ENCODE measurements at regions not wholly inside any gene's neighbourhood (a gene's known extent, or its start where the extent isn't known, plus 50 kb on each side); places are given as distances from the start of the nearest gene placed in this dataset.
"Not testable (repeated sequence)": the region's sequence is repeated elsewhere in the genome, so short reads cannot be mapped to it uniquely, and the experiment has no call there.

DNA sequence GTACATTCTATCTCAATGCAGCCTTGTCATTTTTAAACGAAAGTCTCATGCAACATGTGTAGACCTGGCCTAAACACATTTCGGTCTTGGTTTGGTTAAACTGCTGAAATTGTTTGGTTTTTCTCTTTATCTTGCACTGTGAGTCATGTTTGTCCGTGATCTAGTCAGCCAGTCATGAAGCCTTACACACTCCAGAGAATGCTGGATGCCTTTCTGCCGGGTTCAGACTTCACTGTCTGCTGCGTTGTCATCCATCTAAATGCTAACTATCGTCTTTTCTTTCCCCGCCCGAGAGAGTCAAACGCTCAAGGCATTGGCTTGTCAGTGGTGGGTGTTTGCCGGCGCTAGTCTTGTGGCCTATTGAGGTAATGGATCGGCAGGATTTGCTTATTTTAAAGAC is 1194.6 kb upstream of the WWC1 start:
- DNase-seq (ENCODE audit: low read depth in 4 of 4, low spot score in 1 of 4): no peak

DNA sequence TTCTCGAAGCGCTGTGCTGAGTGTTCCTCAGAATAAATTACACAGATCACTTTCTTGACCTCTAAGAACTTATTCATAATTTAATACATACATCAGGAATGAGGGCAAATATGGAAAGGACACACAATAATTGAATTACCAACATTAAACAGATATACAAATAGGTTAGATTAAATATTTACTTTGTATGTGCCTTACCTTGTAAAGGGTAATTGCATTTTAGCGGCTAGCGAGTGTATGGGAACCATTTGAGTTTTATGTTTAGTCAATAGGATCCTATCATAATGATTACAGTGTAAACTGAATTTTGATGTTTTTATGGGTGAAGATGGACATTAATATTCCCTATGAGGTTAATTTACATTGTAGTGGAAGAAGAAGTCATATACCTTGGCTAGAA is 1187.1 kb upstream of the WWC1 start:
- no peak for DNase-seq (ENCODE audit: low read depth in 4 of 4, low spot score in 1 of 4)

DNA sequence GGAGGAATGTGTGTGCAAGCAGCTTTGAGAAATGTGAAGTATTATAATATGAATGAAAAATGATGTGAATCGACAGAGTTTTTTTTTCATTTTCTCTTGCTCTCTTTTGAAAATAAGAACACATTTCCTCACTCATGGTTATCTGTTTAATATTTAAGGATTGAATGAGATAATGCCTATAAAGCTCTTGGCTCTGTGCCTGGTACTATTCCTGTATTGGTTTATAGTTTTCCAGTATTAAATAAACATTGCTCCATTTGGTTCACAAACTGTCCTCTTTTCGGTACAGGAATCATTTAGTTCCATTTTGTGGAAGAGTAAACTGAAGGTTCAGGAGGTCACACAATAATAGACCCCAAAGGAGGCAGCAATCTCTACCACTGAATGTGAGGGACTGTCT is 1185.5 kb upstream of the WWC1 start:
- DNase-seq (ENCODE audit: low read depth in 4 of 4, low spot score in 1 of 4): no peak

DNA sequence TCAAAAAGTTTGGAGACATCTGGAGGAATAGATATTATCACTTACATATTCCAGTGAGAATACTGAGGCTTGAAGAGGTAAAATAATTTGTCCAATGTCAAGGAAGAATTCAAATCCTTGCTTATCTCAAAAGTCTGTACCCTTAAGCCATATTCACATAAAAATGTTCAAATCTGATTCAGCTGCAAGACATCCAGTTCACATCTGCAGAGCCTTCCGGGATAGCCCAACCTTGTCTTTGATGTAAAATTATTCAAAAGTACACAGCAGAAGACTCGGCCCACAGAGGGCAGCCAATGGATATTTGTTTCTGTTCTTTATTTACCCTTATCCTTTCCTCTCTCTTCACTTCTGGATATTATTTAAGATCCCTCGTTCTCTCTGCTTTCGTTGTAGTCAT is 1183.8 kb upstream of the WWC1 start:
- DNase-seq (ENCODE audit: low read depth in 4 of 4, low spot score in 1 of 4): no peak

DNA sequence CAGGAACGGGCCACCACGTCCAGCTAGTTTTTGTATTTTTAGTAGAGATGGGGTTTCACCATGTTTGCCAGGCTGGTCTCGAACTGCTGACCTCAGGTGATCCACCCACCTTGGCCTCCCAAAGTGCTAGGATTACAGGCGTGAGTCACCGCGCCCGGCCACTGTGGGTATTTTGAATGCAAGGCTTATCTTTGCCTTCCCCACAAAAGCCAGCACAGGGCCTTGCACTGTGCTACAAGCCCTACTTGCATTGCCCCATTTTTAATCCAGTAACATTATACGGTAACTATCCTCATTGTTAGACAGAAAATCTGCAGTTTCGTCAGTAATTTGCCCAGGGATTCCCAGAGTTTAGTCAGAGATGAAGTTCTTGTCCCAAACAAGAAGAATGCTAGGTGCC is 1183.2 kb upstream of the WWC1 start:
- DNase-seq (ENCODE audit: low read depth in 4 of 4, low spot score in 1 of 4): not testable (repeated sequence)

DNA sequence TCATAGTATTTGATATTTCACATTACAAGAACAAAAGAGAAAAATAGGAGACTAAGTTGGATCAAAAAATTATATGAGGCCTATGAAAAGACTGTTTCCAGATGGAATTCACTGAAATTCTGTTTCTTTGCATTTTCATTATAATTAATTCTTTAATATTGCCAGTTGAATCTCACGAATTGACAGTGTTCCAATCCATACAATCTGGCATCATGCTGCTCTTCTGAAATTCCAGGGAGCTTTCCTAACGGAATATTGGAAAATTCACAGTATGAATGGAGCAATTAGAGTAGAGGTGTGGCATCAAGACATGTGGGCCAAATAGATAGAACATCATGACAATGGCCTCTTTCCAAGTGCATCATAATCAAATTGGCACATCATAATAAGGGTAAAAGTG is 1178.9 kb upstream of the WWC1 start:
- DNase-seq (ENCODE audit: low read depth in 4 of 4, low spot score in 1 of 4): no peak

DNA sequence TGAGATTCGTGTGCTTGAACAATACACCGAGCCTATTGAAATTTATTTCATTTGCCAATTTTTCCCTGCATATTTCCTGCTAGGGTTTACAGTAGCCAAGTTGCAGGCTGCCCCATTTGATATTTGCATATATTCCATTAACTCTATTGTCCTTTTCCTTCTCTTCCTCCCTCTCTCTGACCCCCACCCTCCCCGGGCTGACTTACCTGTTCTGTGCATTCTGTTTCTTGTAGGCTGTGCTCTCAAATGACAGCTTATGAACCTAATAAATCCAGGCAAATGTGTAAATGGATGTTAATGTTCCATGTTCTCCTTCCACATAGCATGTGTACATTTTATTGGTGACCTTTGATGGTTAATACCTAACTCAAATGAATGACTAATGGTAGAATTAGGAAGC is 1169.2 kb upstream of the WWC1 start:
- no peak for DNase-seq (ENCODE audit: low read depth in 4 of 4, low spot score in 1 of 4)

DNA sequence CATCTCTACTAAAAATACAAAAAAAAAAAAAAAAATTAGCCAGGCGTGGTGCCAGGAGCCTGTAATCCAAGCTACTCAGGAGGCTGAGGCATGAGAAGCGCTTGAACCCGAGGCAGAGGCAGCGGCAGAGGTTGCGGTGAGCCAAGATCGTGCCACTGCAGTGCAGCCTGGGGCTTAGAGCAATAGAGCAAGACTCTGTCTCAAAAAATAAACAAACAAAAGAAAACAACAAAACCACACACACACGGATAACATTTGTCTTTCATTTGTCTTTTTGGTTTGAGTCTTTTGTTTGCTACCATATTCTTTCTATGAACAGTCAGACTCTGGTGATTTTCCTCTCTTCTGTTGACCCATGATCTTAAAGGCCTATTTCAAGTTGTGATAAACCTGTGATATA is 1168.3 kb upstream of the WWC1 start:
- DNase-seq (ENCODE audit: low read depth in 4 of 4, low spot score in 1 of 4): no peak

DNA sequence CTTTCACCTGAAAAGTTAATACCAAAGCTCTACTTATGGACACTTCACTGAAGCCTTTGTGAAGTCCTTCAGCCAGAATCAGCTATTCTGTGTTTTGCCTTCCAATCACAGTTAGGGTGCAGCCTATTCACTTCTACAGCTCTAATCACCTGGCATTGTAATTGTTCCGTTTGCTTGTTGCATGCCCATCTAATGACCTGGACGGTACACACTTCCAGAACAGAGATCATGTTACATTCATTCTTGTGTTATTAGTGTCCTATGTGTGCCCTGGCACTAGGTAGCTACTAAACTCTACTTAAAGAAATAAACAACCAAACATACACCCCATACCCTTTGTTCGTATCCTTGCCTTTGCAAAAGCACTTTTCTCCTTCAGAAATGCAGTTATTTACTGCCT is 1162.9 kb upstream of the WWC1 start:
- no peak for DNase-seq (ENCODE audit: low read depth in 4 of 4, low spot score in 1 of 4)

DNA sequence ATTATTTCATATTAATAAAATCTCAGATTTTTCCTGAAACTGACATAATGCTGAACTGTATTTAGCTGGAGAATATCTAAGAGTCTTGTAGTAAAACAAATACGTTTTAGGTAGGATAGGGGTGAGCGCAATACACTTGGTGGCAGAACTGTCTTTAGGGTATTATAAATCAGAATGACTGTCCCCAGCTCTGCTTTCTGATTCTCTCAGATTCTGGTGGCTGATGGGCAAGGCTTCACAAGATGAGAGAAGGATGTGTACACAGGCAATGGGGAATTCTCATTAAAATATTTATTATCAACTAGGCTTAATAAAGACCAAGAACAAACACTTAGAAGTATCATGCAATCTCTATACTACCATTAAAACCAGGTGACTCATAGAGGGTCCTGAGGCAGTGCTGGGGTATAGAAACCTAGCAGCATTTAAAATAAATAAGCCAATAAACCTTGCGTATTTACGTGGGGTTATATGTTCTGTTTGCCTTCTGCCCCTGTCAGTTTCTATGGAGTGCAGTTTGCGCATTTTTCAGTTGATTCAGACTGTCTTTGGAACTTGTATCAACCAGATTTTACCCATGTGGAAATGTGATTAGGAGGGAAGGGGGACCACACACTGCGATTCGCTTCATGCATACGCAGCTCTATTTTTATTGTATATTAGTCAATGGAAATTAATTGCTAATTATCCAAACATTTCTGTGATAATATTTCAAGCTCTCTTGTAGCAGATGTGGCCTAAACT is 1150.7 kb upstream of the WWC1 start:
- no peak for DNase-seq (ENCODE audit: low read depth in 4 of 4, low spot score in 1 of 4)

DNA sequence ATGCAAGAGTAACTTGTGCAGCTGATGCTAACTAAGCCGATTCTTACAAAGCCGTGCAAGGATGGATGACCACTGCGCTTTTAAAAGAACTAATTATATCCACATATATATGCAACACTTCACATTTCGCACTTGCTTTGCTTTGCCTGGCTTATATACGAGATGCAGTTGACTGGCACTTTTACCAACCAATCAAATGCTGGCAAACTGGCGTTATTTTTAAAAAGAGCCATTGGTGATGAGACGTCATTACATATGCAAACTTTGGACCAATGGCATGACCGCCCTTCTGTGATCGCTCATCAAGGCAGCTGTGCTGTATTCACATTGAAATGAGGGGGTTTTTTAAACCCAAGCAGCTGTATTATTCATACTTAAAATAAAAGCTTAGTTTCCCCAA is 1147.7 kb upstream of the WWC1 start:
- no peak for DNase-seq (ENCODE audit: low read depth in 4 of 4, low spot score in 1 of 4)

DNA sequence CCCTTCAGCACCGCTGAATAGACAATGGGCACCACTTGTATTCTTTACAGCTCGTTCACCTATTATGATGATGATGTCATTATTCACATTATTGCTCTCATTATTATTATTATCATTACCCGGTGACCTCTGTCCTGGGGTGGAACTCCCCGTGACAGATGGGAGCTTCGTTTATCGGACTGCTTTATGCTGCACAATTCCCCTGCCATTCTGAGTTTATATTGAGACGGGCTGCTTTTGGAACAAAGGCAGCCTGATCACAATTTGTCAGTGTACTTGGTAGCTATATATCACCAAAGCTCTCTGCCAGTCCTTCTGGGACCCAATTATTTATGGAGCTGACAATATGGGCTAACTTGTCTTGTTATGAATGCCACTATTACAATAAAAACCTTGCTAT is 1145.6 kb upstream of the WWC1 start:
- DNase-seq (ENCODE audit: low read depth in 4 of 4, low spot score in 1 of 4): no peak

DNA sequence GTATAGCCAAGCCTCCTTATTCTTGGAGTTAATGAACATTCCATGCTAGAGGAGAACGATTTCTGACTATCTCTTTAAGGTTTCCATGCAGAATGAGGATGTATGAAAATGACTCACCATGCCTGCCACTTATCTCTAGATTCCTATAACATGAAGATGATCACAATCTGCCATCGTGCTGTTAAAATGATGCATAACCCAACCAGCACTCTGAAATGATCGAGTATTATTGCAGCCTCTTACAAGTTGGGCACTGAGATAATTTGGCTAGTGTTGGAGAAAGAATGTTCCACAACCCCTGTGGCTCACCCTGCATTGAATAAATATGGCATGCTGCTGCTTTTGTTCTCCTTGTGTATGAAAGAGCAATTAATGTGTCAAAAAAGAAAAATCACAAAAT is 1143.6 kb upstream of the WWC1 start:
- DNase-seq (ENCODE audit: low read depth in 4 of 4, low spot score in 1 of 4): no peak

DNA sequence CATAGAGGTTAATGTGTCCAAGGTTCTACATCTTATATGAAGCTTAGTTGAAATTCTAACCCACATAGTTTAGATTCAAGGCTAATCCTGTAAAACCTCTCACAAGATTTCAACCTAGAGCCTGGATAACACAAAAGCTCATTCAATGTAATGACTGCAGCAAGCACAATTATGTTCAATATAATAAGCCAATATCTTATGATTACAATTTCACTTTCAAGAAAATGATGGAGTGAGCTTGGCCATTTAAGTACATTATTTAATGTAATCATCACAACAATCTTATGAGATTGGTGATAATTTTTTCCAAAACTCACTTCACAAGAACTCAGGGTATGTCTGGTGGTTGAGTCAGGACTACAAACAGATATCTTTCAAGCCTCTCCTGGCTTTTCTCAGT is 1140.8 kb upstream of the WWC1 start:
- DNase-seq (ENCODE audit: low read depth in 4 of 4, low spot score in 1 of 4): no peak

DNA sequence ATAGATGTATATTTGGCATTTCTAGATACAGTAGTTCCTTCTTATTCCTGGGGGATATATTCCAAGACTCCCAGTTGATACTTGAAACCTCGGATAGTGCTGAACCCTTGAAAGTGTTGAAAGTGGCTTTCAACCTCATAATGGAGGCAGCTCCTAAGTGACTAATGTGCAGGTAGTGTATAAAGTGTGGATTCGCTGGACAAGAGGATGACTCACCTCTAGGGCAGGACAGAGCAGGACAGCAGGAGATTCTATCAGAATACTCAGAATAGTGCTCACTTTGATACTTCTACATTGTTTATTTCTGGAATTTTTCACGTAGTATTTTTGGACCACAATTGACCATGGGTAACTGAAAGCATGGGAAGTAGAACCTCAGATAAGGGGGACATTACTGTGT is 1138.9 kb upstream of the WWC1 start:
- no peak for DNase-seq (ENCODE audit: low read depth in 4 of 4, low spot score in 1 of 4)

DNA sequence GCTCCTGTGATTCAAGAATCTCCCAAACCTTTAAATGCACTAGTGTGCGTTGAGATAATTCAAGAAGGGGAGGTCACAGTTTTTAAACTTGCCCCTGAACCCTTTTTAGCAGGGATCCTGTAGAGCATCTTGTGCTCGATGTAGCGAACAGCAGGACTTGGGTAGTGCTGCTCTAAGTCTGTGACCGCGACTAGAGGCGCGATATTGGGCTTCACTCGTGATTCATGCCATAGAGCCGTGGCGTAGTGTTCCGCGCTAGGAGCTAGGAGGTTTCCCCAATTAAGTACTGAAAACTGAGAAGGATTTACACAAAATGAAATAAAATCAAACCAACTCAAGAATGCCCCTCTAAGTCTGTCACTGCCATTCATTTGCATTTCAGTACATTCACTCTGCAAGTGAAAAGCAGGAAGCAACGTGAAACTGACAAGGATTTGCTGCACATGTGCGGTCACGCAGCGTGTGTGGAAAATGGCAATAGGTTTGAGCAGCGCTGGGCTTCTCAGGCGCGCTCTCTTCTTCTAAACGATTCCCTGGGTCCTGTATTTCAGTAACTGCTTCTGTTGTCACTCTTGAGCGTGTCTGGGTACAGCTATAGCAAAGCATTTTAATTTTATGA is 1135.9 kb upstream of the WWC1 start:
- DNase-seq (ENCODE audit: low read depth in 4 of 4, low spot score in 1 of 4): no peak

DNA sequence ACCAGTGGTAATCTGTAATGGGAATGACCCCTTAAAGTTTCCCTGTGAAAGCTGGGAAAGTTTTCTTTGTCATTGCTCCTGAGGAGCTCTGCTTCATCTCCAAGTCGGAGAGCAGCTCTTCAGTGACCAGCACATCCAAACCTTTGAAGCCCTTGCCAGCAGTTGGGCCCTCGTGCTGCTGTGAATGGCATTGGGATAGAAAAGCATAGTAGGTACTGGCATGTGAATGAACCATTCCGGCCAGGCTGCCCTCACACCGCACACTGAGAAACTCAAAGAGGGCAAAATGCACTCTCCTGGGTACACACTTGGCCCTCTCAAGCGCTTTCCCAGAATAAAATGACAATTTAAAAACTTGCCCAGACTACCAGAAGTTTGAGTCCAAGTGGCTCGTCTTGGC is 1135.0 kb upstream of the WWC1 start:
- DNase-seq (ENCODE audit: low read depth in 4 of 4, low spot score in 1 of 4): no peak

DNA sequence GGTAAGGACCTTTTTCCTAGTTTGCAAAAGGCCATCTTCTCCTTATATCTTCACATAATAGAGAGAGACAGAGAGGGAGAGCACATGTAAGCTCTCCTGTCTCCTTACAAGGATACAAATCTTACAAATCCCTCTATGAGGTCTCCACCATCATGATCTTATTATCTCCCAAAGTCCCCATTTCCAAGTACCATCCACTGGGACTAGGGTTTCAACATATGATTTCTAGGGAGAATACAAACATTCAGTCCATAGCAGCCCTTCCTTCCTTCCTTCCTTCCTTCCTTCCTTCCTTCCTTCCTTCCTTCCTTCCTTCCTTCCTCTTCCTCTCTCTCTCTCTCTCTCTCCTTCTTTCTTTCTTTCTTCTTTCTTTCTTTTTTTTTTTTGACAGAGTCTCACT is 1132.9 kb upstream of the WWC1 start:
- no peak for DNase-seq (ENCODE audit: low read depth in 4 of 4, low spot score in 1 of 4)

DNA sequence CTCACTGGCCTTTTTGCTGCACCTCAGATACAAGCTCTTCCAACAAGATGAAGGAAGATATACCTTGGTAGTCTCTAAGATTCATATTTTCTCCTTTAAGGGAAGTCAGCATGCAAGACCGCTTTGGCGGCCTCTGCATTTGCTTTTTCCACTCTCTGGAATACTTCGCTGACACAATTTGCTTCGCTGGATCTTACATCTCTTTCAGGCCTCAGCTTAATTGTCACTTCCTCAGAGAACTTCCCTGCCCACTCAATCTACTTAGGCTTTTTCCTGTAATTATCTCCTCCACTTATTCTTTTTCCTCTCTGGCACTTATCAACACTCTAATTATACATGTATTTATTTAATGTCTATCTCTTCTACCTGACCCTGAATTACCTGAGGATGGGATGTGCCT is 1131.1 kb upstream of the WWC1 start:
- DNase-seq (ENCODE audit: low read depth in 4 of 4, low spot score in 1 of 4): no peak

DNA sequence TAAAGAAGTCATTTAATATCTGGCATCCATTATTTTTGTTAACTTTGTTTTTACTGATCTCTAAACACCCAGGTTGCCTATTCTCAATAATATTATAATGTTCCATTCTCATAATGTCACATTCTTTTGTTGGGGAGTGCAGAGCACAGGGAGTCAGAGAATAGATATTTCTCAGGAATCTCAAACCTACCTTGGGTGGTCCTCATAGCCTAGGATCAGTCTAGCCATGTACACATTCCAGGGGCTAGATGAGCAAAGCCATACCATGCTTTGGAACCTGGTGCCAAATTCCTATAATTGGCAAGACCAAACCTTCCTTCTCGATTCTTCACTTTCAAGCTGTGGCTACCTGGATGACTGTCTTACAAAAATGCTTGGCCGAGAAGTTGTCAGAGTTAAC is 1124.7 kb upstream of the WWC1 start:
- DNase-seq (ENCODE audit: low read depth in 4 of 4, low spot score in 1 of 4): no peak

DNA sequence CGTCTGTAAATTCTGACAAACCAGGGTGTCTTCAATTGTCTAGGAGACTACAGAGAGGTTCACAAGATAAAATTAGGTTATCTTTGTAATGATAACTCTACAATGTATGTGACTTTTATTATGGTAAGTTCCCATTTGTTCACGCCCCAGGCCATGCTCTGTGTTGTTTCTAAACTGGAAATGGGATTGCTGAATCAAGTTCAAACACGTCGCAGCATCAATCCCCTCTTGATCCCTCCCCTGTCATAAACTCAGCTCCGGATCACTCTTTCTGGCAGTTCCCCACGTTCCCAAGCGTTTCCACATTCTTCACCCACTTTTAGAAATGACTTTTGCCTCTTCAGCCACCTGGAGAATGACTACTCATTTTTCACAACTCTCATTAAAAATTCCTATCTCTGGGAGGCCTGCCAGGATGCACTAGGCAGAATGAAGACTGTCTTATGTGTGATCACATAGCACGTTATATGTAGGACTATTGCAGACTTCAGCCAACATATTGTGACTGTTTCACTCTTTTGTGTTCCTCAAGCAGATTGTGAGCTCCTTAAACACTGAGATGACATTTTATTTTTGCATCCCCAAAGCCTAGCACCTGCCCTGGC is 1124.2 kb upstream of the WWC1 start:
- no peak for DNase-seq (ENCODE audit: low read depth in 4 of 4, low spot score in 1 of 4)

DNA sequence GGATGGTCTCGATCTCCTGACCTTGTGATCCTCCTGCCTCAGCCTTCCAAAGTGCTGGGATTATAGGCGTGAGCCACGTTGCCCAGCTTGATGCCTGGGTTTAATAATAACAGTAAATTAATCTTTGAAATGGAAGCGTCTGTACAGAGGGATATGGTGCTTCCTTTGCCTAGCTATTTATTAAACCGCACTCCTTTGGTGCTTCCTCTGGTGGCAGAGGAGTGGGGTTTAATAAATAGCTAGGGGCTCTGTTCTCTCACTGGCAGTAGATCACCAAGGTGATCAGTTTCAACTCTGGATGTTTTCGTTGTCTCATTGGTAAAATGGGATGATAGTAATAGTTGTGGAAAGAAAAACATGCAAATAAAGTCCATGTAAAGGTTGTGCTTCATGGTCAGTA is 1122.5 kb upstream of the WWC1 start:
- no peak for DNase-seq (ENCODE audit: low read depth in 4 of 4, low spot score in 1 of 4)

DNA sequence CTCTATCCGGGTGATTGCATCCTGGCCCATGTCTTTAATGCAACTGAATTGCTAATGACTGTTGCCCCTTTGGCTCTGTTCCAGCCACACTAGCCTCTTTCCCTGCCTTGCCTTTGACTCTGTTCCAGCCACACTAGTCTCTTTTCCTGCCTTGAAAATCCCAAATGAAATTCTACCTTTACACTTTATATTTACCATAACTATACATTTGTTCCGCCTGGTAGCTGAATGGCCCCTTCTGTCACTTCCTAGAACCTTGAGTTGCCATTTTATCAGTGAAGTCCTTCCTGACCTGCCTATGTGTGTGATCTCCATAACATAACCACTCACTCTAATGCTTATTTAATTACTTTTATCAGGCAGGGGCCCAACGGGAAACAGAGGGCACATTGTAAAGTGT is 1120.4 kb upstream of the WWC1 start:
- DNase-seq (ENCODE audit: low read depth in 4 of 4, low spot score in 1 of 4): no peak
